HG02852 (cell line): ENCODE measurements at regions not wholly inside any gene's neighbourhood (a gene's known extent, or its start where the extent isn't known, plus 50 kb on each side); places are given as distances from the start of the nearest gene placed in this dataset.
"Not testable (repeated sequence)": the region's sequence is repeated elsewhere in the genome, so short reads cannot be mapped to it uniquely, and the experiment has no call there.

Experiments
- ATAC-seq: cut with Tn5 transposase; IDR thresholded peaks from one replicate; pipeline ENCODE4 v1.9.1; 2021; ENCODE audit warnings: mild to moderate bottlenecking, moderate library complexity; ENCODE audit not compliant: unreplicated experiment

- ATAC-seq: no peak
These were observed 319.6 kb upstream of the TCF4 start for GRCh38 chr18:55907453-55908175.

- ATAC-seq: no peak
These were observed 318.5 kb upstream of the TCF4 start for GRCh38 chr18:55906536-55906935.

GRCh38 chr18:55903911-55904310, 315.9 kb upstream of the TCF4 start:
- ATAC-seq: no peak

GRCh38 chr18:55900380-55900779, 312.4 kb upstream of the TCF4 start:
- ATAC-seq: no peak

GRCh38 chr18:55897091-55897689, 309.2 kb upstream of the TCF4 start:
- no peak for ATAC-seq

- ATAC-seq: no peak
These were observed 306.0 kb upstream of the TCF4 start for GRCh38 chr18:55893948-55894347.

- ATAC-seq: not testable (repeated sequence)
These were observed 305.1 kb upstream of the TCF4 start for GRCh38 chr18:55892862-55893813.

- no peak for ATAC-seq
These were observed 298.9 kb upstream of the TCF4 start for GRCh38 chr18:55886886-55887285.

GRCh38 chr18:55884498-55884897, 296.5 kb upstream of the TCF4 start:
- ATAC-seq: no peak

- no peak for ATAC-seq
These were observed 292.6 kb upstream of the TCF4 start for GRCh38 chr18:55880617-55881016.

GRCh38 chr18:55879331-55879730, 291.3 kb upstream of the TCF4 start:
- no peak for ATAC-seq

GRCh38 chr18:55878224-55878623, 290.2 kb upstream of the TCF4 start:
- ATAC-seq: no peak

- ATAC-seq: no peak
These were observed 289.3 kb upstream of the TCF4 start for GRCh38 chr18:55877321-55877720.

GRCh38 chr18:55876254-55876653, 288.3 kb upstream of the TCF4 start:
- no peak for ATAC-seq

GRCh38 chr18:55875371-55875901, 287.4 kb upstream of the TCF4 start:
- ATAC-seq: no peak

GRCh38 chr18:55869556-55870501, 281.8 kb upstream of the TCF4 start:
- ATAC-seq: no peak

- ATAC-seq: no peak
These were observed 280.9 kb upstream of the TCF4 start for GRCh38 chr18:55868909-55869308.

- no peak for ATAC-seq
These were observed 278.9 kb upstream of the TCF4 start for GRCh38 chr18:55866886-55867285.

GRCh38 chr18:55866006-55866405, 278.0 kb upstream of the TCF4 start:
- no peak for ATAC-seq

- no peak for ATAC-seq
These were observed 276.3 kb upstream of the TCF4 start for GRCh38 chr18:55864281-55864680.
